ENCODE measurements at regions not wholly inside any gene's neighbourhood (a gene's known extent, or its start where the extent isn't known, plus 50 kb on each side); places are given as distances from the start of the nearest gene placed in this dataset.
"Not testable (repeated sequence)": the region's sequence is repeated elsewhere in the genome, so short reads cannot be mapped to it uniquely, and the experiment has no call there.

DNA sequence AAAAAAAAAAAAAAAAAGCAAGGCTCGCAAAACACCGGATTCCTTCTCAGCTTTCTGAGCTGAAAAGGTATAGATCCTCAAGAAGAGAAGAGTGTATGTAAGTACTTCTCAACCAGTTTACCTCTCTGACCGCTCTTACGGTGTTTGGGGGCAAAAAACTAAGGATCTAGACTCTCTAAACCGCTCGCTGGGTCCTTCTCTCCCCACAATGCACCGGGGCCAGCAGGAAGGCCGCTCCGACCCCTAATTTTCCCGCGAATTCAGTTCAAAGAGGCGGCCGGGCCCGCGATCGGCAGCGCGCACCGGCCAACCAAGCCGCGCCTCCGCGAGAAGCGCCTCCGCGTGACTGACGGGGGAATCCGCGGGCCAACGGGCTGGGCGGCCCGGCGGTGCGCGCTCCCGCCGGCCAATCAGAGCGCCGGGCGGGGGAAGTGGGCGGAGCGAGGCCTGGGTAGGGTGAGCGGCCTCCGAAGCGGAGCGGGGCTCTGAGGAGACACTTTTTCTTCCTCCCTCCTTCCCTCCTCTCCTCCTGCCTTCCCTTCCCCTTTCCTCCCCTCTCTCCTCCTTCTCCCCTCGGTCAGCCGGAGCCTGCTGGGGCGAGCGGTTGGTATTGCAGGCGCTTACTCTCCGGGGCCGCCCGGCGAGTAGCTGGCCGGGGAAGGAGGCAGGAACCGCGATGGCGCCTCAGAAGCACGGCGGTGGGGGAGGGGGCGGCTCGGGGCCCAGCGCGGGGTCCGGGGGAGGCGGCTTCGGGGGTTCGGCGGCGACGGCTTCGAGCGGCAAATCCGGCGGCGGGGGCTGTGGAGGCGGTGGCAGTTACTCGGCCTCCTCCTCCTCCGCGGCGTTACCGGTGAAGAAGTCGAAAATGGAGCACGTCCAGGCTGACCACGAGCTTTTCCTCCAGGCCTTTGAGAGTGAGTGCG is 93.0 kb downstream of the CRLF3 start:
- not testable (repeated sequence) for DNase-seq (ENCODE audit: low read depth)

DNA sequence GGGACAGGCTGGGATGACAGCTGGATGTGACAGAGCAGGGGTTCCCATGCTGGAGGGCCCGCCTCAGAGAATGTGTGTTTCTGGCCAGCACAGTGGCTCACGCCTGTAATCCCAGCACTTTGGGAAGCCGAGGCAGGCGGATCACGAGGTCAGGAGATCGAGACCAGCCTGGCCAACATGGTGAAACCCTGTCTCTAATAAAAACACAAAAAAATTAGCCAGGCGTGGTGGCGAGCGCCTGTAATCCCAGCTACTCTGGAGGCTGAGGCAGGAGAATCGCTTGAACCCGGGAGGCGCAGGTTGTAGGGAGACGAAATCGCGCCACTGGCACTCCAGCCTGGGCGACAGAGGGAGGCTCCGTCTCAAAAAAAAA is 93.7 kb downstream of the CRLF3 start:
- not testable (repeated sequence) for DNase-seq (ENCODE audit: low read depth)

GRCh38 chr17:30730171-30730836 is 94.2 kb downstream of the CRLF3 start:
- DNase-seq (ENCODE audit: low read depth): not testable (repeated sequence)

DNA sequence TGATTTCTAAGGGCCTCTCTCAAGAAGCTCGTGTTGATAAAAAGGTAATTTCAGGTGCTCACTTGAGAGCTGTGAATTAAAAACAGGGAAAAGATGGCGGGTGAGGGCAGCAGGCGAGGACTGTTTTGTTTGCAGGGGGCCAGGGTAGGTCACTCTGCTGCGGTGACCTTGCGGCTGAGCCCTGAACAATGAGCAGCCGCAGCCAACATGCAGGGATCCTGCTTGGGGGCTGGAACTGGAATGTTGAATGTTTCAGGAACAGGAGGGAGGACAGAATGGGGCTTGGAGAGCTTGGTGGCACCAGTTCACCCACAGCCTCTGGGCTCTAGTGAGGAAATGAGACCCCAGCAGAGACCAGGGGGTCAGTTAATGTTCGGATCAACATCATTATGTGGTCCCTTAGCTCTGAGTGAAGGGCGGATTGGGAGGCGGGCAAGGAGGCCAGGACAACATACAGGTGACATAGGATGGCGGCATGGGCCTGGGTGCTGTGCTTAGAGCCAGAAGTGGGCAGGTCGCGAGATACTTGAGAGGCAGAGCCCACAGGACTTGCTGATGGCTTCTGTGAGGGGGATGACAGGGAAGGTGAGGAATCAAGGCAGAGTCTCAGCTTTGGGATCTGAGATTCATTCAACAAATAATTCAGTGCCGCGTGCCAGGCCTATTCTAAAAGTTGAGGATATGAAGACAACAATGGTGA is 94.9 kb downstream of the CRLF3 start:
- DNase-seq (ENCODE audit: low read depth): not testable (repeated sequence)

DNA sequence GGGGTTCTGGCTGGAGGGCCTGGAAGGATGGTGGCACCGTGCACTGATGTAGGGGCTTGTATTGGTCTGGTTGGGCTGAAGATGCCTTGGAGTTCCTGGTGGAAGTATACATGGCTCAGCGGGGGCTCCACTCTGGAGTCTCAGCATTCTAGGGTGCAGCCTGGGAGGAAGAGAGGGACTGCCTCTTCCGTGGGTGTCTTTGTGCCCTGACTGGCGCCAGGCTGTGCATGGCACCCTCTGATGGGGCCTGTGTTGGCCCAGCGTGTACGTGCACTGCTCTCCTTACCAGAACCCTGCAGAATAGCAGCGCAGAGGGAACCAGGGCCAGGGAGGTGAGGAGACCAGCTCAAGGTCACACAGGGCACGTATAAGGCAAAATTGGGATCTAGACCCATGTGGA is 97.0 kb downstream of the CRLF3 start:
- not testable (repeated sequence) for DNase-seq (ENCODE audit: low read depth)

GRCh38 chr17:30726734-30727133 is 97.8 kb downstream of the CRLF3 start:
- DNase-seq (ENCODE audit: low read depth): not testable (repeated sequence)

GRCh38 chr17:30726310-30726709 is 98.2 kb downstream of the CRLF3 start:
- DNase-seq (ENCODE audit: low read depth): not testable (repeated sequence)

GRCh38 chr17:30724034-30724650 is 100.3 kb downstream of the CRLF3 start:
- not testable (repeated sequence) for DNase-seq (ENCODE audit: low read depth)

GRCh38 chr17:30722114-30722780 is 102.2 kb downstream of the CRLF3 start:
- not testable (repeated sequence) for DNase-seq (ENCODE audit: low read depth)

DNA sequence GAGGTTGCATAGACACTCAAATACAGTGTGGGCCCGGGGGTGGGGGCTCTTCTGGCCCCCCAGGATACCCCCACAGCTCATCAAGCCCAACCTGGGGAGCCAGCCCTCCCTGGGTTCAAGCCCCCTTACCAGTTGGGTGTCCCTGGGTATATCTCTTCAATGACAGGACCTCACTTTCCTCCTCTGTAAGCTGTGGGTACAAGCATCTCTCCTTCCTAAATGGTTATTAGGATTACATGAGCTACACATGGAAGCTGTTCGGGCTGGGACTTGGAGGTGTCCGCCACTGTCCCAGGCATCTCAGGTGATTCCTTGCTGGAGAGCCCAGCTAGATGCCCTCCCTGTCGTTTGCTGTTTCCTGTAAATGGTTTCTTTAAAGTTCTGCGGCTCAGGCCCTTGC is 103.5 kb downstream of the CRLF3 start:
- DNase-seq (ENCODE audit: low read depth): not testable (repeated sequence)

- no peak for DNase-seq (ENCODE audit: low read depth)
These were observed 104.5 kb downstream of the CRLF3 start for GRCh38 chr17:30720013-30720471.

GRCh38 chr17:30719131-30719973 is 105.1 kb downstream of the CRLF3 start:
- DNase-seq (ENCODE audit: low read depth): not testable (repeated sequence)

DNA sequence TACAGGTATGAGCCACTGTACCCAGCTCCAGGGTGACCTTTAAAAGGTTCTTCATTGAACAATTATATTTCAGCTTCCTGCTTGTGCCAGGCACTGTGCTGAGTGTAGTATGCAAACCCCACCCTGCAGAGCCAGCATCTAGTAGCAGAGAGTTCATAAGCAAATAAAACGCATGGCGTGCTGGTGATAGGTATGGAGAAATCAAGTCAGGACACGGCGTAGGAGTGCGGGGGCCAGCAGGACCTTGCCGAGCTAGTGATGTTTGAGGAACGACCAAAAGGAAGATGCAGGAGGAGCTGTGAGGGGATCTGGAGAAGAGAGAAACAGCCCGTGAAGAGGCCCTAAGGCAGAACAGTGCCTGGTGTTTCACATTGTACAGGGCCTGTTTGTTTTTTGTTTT is 105.8 kb downstream of the CRLF3 start:
- not testable (repeated sequence) for DNase-seq (ENCODE audit: low read depth)

DNA sequence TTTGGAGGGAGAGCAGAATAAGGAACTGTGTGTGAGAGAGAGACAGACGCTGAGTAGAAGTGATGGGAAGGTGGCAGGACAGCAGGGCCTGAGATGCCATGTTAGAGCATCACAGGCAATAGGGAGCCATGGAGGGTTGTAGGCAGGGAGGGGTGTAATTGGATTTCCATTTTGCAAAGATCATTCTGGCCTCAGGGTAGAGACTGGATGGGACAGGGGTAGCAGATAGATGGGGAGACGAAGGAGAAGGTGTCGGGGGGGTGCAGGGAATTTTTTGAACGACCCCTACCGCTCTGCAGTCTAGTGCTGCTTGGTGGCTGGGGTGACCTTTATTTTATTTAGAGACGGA is 106.4 kb downstream of the CRLF3 start:
- not testable (repeated sequence) for DNase-seq (ENCODE audit: low read depth)

- no peak for DNase-seq (ENCODE audit: low read depth)
These were observed 107.0 kb downstream of the CRLF3 start for GRCh38 chr17:30717291-30718098.

GRCh38 chr17:30716461-30717290 is 107.8 kb downstream of the CRLF3 start:
- DNase-seq (ENCODE audit: low read depth): no peak

DNA sequence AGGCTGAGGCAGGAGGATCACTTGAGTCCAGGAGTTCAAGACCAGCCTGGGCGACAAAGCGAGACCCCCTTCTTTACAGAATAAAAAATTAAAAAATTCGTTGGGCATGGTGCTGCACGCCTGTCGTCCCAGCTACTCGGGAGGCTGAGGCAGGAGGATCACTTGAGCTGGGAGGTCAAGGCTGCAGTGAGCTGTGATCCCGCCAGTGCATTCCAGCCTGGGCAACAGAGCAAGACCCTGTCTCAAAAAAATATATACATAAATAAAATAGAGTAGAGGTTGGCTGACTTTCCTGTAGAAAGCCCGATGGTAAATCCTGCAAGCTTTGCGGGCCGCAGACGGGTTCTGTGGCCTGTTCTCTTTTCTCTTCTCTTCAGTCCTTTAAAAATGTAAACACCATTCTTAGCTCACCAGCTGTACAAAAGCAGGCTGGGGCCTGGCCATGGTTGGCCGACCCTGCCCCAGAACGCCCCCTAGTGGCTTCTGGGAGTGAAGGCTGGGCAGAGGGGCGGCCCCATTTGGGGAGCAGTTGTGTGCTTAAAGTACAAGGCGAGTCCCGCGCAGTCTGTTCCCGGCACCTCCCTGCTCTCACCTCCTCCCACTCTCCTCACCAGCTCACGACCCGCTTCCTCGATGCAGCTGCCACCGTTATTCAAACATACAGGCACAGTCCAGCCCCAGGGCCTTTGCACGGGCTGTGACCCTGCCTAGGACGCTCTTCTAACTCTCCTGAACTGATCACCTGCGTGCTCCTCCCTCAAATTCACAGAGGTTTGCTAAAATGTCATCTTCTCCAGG is 109.5 kb downstream of the CRLF3 start:
- DNase-seq (ENCODE audit: low read depth): not testable (repeated sequence)

DNA sequence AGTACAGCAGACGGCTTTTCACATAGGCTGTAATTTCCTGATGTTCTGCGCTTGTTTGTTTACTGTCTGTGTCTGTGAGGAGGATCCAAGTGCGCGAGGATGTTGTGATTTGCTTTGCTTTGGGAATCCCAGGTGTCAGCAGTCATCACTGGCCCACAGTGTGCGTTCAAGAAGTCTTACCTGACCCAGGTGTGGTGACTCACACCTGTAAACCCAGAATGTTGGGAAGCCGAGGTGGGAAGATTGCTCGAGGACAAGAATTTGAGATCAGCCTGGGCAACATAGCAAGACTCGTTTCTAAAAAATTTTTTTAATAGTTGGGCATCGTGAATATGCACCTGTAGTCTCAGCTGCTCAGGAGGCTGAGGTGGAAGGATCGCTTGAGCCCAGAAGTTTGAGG is 110.7 kb downstream of the CRLF3 start:
- DNase-seq (ENCODE audit: low read depth): not testable (repeated sequence)
